ENCODE measurements at regions not wholly inside any gene's neighbourhood (a gene's known extent, or its start where the extent isn't known, plus 50 kb on each side); places are given as distances from the start of the nearest gene placed in this dataset.

GRCh38 chr2:8593243-8593642, 88.6 kb upstream of the ID2 start:
- TF ChIP-seq ZNF274 (IDR thresholded peaks at IDR 0.05; ENCODE audit: low read depth, low read length) (no peak), SUZ12 (IDR thresholded peaks at IDR 0.05; ENCODE audit: extremely low read depth, insufficient read depth, insufficient read length) (no peak)

All from NT2/D1 (cell line).